ENCODE measurements at regions not wholly inside any gene's neighbourhood (a gene's known extent, or its start where the extent isn't known, plus 50 kb on each side); places are given as distances from the start of the nearest gene placed in this dataset.

- H3K9me3 Mint-ChIP-seq, result peaks cover 3% of the 10 kb centered on the region
- ATAC-seq (peak in 1 of 2 donors; percentile 14), DNase-seq (no peak)
- no peaks in the 10 kb centered on the region for H3K36me3 Mint-ChIP-seq (ENCODE audit: insufficient read depth)
- peaks cover 16% of the 10 kb centered on the region for H3K4me1 Mint-ChIP-seq (ENCODE audit: low read depth)
- H3K4me3 Mint-ChIP-seq, result peak overlapping the region; percentile 13
- no peaks in the 10 kb centered on the region for H3K27me3 Mint-ChIP-seq (ENCODE audit: low read depth)
Observed at GRCh38 chr18:70683263-70683662, 394.4 kb downstream of the SOCS6 start.

DNA sequence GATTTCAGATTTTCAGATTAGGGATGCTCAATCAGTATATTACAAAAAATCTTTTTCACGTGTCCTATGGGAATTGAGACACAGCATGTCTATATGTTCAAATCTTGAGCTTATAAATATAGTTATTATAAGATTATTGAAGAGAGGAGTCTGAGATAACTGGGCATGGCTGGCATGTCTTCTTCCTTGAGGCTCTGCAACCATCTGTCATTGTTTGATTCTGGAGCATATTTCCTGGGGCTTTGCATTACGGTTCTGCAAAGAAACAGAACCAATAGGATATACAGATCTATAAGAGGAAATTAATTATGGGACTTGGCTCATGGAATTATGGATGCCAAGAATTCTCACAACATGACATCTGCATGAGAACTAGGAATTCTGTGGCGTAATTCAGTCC, 386.1 kb downstream of the SOCS6 start:
- no peak overlapping the region for H3K4me3 Mint-ChIP-seq
- DNase-seq (no peak), ATAC-seq (no peak)
- H3K36me3 Mint-ChIP-seq (ENCODE audit: insufficient read depth), result no peaks in the 10 kb centered on the region
- H3K27me3 Mint-ChIP-seq (ENCODE audit: low read depth), result no peaks in the 10 kb centered on the region
- peaks cover 38% of the 10 kb centered on the region for H3K4me1 Mint-ChIP-seq (ENCODE audit: low read depth)
- H3K9me3 Mint-ChIP-seq, result no peaks in the 10 kb centered on the region

DNA sequence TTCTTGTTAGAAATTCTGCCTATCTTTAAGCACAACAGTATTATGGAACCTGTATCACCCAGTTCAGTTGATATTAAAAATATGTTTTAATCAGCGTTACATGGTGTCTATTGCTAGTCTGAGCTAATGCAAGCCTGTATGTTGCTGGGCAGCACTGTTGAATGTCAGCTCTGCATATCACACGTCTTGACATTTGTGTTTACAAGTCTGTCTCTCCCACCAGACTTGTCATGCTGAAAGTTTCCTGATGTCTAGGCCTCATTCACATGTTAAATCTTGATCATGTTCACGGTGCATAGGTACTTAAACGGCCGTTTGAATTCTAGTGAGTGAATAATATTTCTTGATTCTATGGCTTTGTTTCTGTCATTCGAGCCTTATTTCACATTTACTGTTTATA, 385.0 kb downstream of the SOCS6 start:
- H3K27me3 Mint-ChIP-seq (ENCODE audit: low read depth), result no peaks in the 10 kb centered on the region
- peaks cover 38% of the 10 kb centered on the region for H3K4me1 Mint-ChIP-seq (ENCODE audit: low read depth)
- H3K36me3 Mint-ChIP-seq (ENCODE audit: insufficient read depth), result no peaks in the 10 kb centered on the region
- peaks cover 5% of the 10 kb centered on the region for H3K9me3 Mint-ChIP-seq
- no peak for ATAC-seq
- DNase-seq, result no peak
- H3K4me3 Mint-ChIP-seq, result no peak overlapping the region

- Mint-ChIP-seq H3K4me1 (ENCODE audit: low read depth) (peaks cover 38% of the 10 kb centered on the region), H3K9me3 (peaks cover 8% of the 10 kb centered on the region), H3K4me3 (peak overlapping the region; percentile 29), H3K27me3 (ENCODE audit: low read depth) (no peaks in the 10 kb centered on the region), H3K36me3 (ENCODE audit: insufficient read depth) (no peaks in the 10 kb centered on the region)
- no peak for DNase-seq
- ATAC-seq, result peak; percentile 46 to 48
Observed at GRCh38 chr18:70672581-70672980, 383.7 kb downstream of the SOCS6 start.

DNA sequence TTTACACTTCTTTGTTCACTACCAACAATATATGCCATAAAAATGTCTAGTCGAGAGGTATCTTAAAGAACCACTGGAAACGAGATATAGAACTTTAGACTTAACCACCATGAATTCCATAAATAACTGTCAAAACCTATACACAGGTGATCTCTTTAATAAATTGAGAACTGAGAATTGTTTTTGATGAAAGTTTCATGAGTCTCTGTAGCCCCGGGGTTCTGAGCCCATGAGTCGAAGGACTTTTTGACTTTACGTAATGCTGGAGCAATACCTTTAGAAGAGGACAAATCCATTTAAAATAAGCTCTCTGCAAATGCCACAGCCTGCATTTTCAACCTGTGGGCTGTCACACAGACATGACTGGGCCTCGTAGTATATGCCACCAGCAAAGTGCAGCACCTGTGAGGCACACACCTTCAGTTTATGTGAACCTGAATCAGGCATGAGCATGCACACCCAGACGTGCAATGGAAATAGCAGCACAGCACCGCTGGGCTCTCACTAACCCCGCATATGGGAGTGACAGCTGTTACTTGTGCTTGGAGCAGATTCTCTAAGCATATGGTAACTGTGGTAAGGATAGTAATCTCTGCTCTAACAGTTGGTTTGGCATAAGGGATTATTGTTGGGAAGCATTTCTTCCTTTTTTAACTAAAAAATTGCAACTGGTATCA, 383.2 kb downstream of the SOCS6 start:
- Mint-ChIP-seq H3K36me3 (ENCODE audit: insufficient read depth) (no peaks in the 10 kb centered on the region), H3K4me3 (no peak overlapping the region), H3K4me1 (ENCODE audit: low read depth) (peaks cover 38% of the 10 kb centered on the region), H3K9me3 (peaks cover 8% of the 10 kb centered on the region), H3K27me3 (ENCODE audit: low read depth) (no peaks in the 10 kb centered on the region)
- no peak for DNase-seq
- peak; percentile 35 to 55 for ATAC-seq

DNA sequence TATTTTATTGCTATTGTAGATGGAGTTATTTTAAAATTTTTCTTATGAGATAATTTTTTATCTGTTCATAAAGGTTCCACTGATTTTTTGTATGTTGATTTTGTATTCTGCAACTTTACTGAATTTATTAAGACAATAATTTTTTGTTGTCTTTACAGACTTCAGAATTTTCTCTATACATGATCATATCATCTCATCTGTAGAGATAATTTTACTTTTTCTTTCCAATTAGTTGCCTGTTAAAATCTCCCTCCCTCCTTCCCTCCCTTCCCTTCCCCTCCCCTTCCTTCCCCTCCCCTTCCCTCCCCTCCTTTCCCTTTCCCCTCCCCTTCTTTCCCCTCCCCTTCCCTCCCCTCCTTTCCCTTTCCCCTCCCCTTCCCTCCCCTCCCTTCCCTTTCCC, 378.1 kb downstream of the SOCS6 start:
- H3K9me3 Mint-ChIP-seq, result peaks cover 8% of the 10 kb centered on the region
- ATAC-seq, result no peak
- DNase-seq, result no peak
- no peaks in the 10 kb centered on the region for H3K27me3 Mint-ChIP-seq (ENCODE audit: low read depth)
- no peaks in the 10 kb centered on the region for H3K36me3 Mint-ChIP-seq (ENCODE audit: insufficient read depth)
- H3K4me3 Mint-ChIP-seq, result no peak overlapping the region
- peaks cover 37% of the 10 kb centered on the region for H3K4me1 Mint-ChIP-seq (ENCODE audit: low read depth)

DNA sequence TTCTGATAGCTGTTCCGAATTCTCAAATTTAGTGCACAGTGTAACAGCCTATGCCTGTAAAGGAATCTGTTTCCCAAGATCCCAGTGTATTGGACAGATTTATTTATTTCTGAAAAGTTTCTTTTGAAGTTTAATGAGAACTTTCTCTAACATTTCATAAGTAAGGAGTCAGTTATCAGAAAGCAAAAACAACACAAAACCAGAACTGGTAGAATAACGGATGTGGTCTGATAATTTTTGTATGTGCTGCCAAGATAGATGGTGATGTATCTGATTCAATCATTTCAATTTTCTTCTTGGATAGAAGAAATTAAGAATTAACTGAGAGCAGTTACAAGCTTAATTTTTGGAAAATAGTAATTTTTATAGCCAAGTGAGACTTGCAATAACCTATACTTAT, 374.3 kb downstream of the SOCS6 start:
- Mint-ChIP-seq H3K4me1 (ENCODE audit: low read depth) (peaks cover 52% of the 10 kb centered on the region), H3K27me3 (ENCODE audit: low read depth) (no peaks in the 10 kb centered on the region), H3K9me3 (no peaks in the 10 kb centered on the region), H3K4me3 (peak overlapping the region; percentile 57), H3K36me3 (ENCODE audit: insufficient read depth) (no peaks in the 10 kb centered on the region)
- ATAC-seq, result peak in 1 of 2 donors; percentile 46
- DNase-seq, result no peak

GRCh38 chr18:70662588-70662987, 373.7 kb downstream of the SOCS6 start:
- Mint-ChIP-seq H3K4me1 (ENCODE audit: low read depth) (peaks cover 52% of the 10 kb centered on the region), H3K4me3 (peak overlapping the region; percentile 57), H3K27me3 (ENCODE audit: low read depth) (no peaks in the 10 kb centered on the region), H3K36me3 (ENCODE audit: insufficient read depth) (no peaks in the 10 kb centered on the region), H3K9me3 (no peaks in the 10 kb centered on the region)
- ATAC-seq (no peak), DNase-seq (no peak)

DNA sequence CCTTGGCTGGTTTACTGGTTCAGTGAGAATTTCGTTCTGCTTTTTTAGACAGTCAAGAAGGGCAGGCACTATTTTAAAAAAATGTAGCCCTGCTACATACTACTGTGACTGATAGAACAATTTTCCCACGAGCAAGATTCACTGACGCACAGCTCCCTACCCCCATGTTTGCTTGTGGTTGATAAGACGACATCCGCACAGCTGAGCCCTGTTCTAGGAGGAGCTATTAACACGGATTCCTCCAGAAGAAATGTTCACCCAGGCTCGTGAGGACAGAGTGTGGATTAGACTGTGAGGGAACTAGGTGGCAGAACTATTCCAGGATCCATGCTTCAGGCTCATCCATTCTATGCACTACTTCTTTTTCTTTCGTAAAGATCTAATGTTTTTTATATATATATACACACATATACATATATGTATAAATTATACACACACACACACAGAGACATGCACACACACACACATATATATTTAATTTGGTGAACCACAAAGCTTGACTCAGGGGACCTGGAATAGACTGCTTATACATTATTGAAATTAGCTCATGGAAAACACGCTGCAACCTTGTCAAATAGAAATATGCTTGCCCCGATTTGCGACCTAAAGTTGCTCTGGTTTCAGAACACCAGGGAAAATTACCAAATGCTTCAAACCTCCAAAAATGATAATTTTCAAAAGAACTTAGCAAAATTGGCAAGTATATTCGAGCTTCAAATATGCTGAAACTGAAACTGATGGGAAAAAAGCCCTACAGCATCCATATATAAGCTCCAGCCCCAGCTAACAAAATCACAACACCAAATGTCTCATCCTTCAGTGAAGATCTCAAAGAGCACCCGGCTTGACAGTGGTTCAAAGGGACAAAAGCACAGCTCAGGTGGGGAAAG, 370.4 kb downstream of the SOCS6 start:
- Mint-ChIP-seq H3K27me3 (ENCODE audit: low read depth) (no peaks in the 10 kb centered on the region), H3K36me3 (ENCODE audit: insufficient read depth) (no peaks in the 10 kb centered on the region), H3K4me3 (peak overlapping the region; percentile 63), H3K4me1 (ENCODE audit: low read depth) (peaks cover 48% of the 10 kb centered on the region), H3K9me3 (no peaks in the 10 kb centered on the region)
- ATAC-seq (peak; percentile 82 to 89), DNase-seq (peak; percentile 30)

- ATAC-seq, result no peak
- peaks cover 16% of the 10 kb centered on the region for H3K9me3 Mint-ChIP-seq
- H3K4me1 Mint-ChIP-seq (ENCODE audit: low read depth), result peaks cover 16% of the 10 kb centered on the region
- DNase-seq, result no peak
- H3K27me3 Mint-ChIP-seq (ENCODE audit: low read depth), result no peaks in the 10 kb centered on the region
- no peaks in the 10 kb centered on the region for H3K36me3 Mint-ChIP-seq (ENCODE audit: insufficient read depth)
- no peak overlapping the region for H3K4me3 Mint-ChIP-seq
Observed at GRCh38 chr18:70653671-70654070, 364.8 kb downstream of the SOCS6 start.

DNA sequence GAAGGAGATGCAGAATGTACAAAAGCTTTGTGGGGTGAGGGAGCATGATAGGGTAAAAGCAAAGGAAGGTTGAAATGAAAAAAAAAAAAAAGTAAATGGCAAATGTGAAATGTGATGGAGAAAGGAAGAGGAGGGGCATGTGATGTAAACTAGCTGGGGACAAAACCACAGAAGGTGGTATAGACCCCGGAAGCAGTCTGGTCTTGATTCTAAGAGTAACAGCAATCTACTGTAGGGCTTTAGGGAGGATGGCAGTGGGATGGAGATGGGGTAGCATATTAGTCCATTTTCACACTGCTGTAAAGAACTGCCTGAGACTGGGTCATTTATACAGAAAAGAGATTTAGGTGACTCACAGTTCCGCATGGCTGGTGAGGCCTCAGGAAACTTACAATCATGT, 362.0 kb downstream of the SOCS6 start:
- ATAC-seq (no peak), DNase-seq (no peak)
- no peaks in the 10 kb centered on the region for H3K36me3 Mint-ChIP-seq (ENCODE audit: insufficient read depth)
- H3K27me3 Mint-ChIP-seq (ENCODE audit: low read depth), result no peaks in the 10 kb centered on the region
- peak overlapping the region; percentile 31 for H3K4me3 Mint-ChIP-seq
- peaks cover 16% of the 10 kb centered on the region for H3K4me1 Mint-ChIP-seq (ENCODE audit: low read depth)
- peaks cover 16% of the 10 kb centered on the region for H3K9me3 Mint-ChIP-seq

- DNase-seq, result no peak
Observed at GRCh38 chr18:70649683-70650082, 360.8 kb downstream of the SOCS6 start.

DNA sequence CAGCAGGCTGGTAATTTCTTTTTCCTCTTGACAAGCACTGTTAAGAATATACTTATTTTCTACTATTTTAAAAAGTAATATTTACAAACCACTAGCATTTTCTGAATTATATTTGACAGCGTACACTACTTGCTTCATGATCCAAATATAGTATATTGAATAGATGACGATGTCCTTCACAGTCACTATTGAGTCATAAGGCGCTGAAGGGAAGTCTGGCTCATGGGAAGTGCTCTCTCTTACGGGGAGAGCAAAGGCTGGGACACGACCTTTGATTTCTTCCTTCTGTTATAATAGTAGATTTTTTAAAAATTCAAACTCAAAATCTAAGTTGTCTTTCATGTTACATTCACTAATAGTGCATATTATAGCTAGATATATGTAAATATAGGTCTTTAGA, 357.1 kb downstream of the SOCS6 start:
- ATAC-seq (no peak), DNase-seq (no peak)
- peaks cover 13% of the 10 kb centered on the region for H3K4me1 Mint-ChIP-seq (ENCODE audit: low read depth)
- no peaks in the 10 kb centered on the region for H3K27me3 Mint-ChIP-seq (ENCODE audit: low read depth)
- peaks cover 5% of the 10 kb centered on the region for H3K9me3 Mint-ChIP-seq
- H3K4me3 Mint-ChIP-seq, result no peak overlapping the region
- no peaks in the 10 kb centered on the region for H3K36me3 Mint-ChIP-seq (ENCODE audit: insufficient read depth)

More at GRCh38 chr18:70649683-70650082, 360.8 kb downstream of the SOCS6 start:
- no peak for ATAC-seq
- no peaks in the 10 kb centered on the region for H3K27me3 Mint-ChIP-seq (ENCODE audit: low read depth)
- no peaks in the 10 kb centered on the region for H3K36me3 Mint-ChIP-seq (ENCODE audit: insufficient read depth)
- peaks cover 16% of the 10 kb centered on the region for H3K4me1 Mint-ChIP-seq (ENCODE audit: low read depth)
- peaks cover 16% of the 10 kb centered on the region for H3K9me3 Mint-ChIP-seq
- H3K4me3 Mint-ChIP-seq, result no peak overlapping the region

- no peak for DNase-seq
- H3K27me3 Mint-ChIP-seq (ENCODE audit: low read depth), result no peaks in the 10 kb centered on the region
- no peaks in the 10 kb centered on the region for H3K36me3 Mint-ChIP-seq (ENCODE audit: insufficient read depth)
- H3K4me3 Mint-ChIP-seq, result no peak overlapping the region
- H3K9me3 Mint-ChIP-seq, result no peaks in the 10 kb centered on the region
- H3K4me1 Mint-ChIP-seq (ENCODE audit: low read depth), result peaks cover 5% of the 10 kb centered on the region
- ATAC-seq, result no peak
Observed at GRCh38 chr18:70643812-70644211, 355.0 kb downstream of the SOCS6 start.
